ENCODE measurements at regions not wholly inside any gene's neighbourhood (a gene's known extent, or its start where the extent isn't known, plus 50 kb on each side); places are given as distances from the start of the nearest gene placed in this dataset.
"Not testable (repeated sequence)": the region's sequence is repeated elsewhere in the genome, so short reads cannot be mapped to it uniquely, and the experiment has no call there.

GRCh38 chr15:26191193-26191592 lies 328.1 kb upstream of the ATP10A start:
- BruUV-seq (replicated peaks): no TSS peak
- no peak for TF ChIP-seq CTCF (IDR thresholded peaks at IDR 0.05; ENCODE audit: unreplicated experiment)
- Mint-ChIP-seq H3K36me3 (ENCODE audit: insufficient read depth, unreplicated experiment) (no peaks in the 10 kb centered on the region), H3K4me3 (ENCODE audit: low read depth, unreplicated experiment) (no peak overlapping the region), H3K9me3 (ENCODE audit: low read depth, unreplicated experiment) (no peaks in the 10 kb centered on the region), H3K4me1 (ENCODE audit: low read depth, unreplicated experiment) (no peaks in the 10 kb centered on the region), H3K27ac (ENCODE audit: unreplicated experiment) (no peak overlapping the region), H3K27me3 (ENCODE audit: unreplicated experiment) (no peaks in the 10 kb centered on the region)
- CTCF ChIA-PET: no interaction called here
- DNase-seq: no peak
- intact Hi-C loops (cut with micrococcal nuclease; ENCODE audit: unreplicated experiment): no loop called here

- CTCF ChIA-PET; H3K9me3 Mint-ChIP-seq (ENCODE audit: low read depth, unreplicated experiment); H3K36me3 Mint-ChIP-seq (ENCODE audit: insufficient read depth, unreplicated experiment); BruUV-seq (replicated peaks); DNase-seq; intact Hi-C loops (cut with micrococcal nuclease; ENCODE audit: unreplicated experiment); H3K4me3 Mint-ChIP-seq (ENCODE audit: low read depth, unreplicated experiment); H3K27ac Mint-ChIP-seq (ENCODE audit: unreplicated experiment); H3K27me3 Mint-ChIP-seq (ENCODE audit: unreplicated experiment); H3K4me1 Mint-ChIP-seq (ENCODE audit: low read depth, unreplicated experiment): not testable (repeated sequence)
These were observed 323.0 kb upstream of the ATP10A start for GRCh38 chr15:26186138-26186537.

GRCh38 chr15:26182441-26182840 lies 319.3 kb upstream of the ATP10A start:
- no peaks in the 10 kb centered on the region for H3K9me3 Mint-ChIP-seq (ENCODE audit: low read depth, unreplicated experiment)
- BruUV-seq (replicated peaks): no TSS peak

GRCh38 chr15:26179906-26180305 lies 316.8 kb upstream of the ATP10A start:
- Mint-ChIP-seq H3K36me3 (ENCODE audit: insufficient read depth, unreplicated experiment) (no peaks in the 10 kb centered on the region), H3K4me3 (ENCODE audit: low read depth, unreplicated experiment) (no peak overlapping the region), H3K27ac (ENCODE audit: unreplicated experiment) (no peak overlapping the region), H3K4me1 (ENCODE audit: low read depth, unreplicated experiment) (no peaks in the 10 kb centered on the region), H3K9me3 (ENCODE audit: low read depth, unreplicated experiment) (no peaks in the 10 kb centered on the region), H3K27me3 (ENCODE audit: unreplicated experiment) (no peaks in the 10 kb centered on the region)
- CTCF ChIA-PET: no interaction called here
- no TSS peak for BruUV-seq (replicated peaks)
- no peak for DNase-seq
- intact Hi-C loops (cut with micrococcal nuclease; ENCODE audit: unreplicated experiment): no loop called here
- TF ChIP-seq CTCF (IDR thresholded peaks at IDR 0.05; ENCODE audit: unreplicated experiment): no peak

More at GRCh38 chr15:26182441-26182840, 319.3 kb upstream of the ATP10A start:
- CTCF ChIA-PET: no interaction called here
- Mint-ChIP-seq H3K4me1 (ENCODE audit: low read depth, unreplicated experiment) (no peaks in the 10 kb centered on the region), H3K27me3 (ENCODE audit: unreplicated experiment) (no peaks in the 10 kb centered on the region), H3K4me3 (ENCODE audit: low read depth, unreplicated experiment) (no peak overlapping the region), H3K36me3 (ENCODE audit: insufficient read depth, unreplicated experiment) (no peaks in the 10 kb centered on the region), H3K27ac (ENCODE audit: unreplicated experiment) (no peak overlapping the region)
- intact Hi-C loops (cut with micrococcal nuclease; ENCODE audit: unreplicated experiment): no loop called here
- no peak for TF ChIP-seq CTCF (IDR thresholded peaks at IDR 0.05; ENCODE audit: unreplicated experiment)
- DNase-seq: no peak

GRCh38 chr15:26178640-26179220 lies 315.6 kb upstream of the ATP10A start:
- DNase-seq: no peak
- no peak overlapping the region for H3K27ac Mint-ChIP-seq (ENCODE audit: unreplicated experiment)
- H3K36me3 Mint-ChIP-seq (ENCODE audit: insufficient read depth, unreplicated experiment): no peaks in the 10 kb centered on the region
- no TSS peak for BruUV-seq (replicated peaks)
- no peak overlapping the region for H3K4me3 Mint-ChIP-seq (ENCODE audit: low read depth, unreplicated experiment)
- H3K27me3 Mint-ChIP-seq (ENCODE audit: unreplicated experiment): no peaks in the 10 kb centered on the region
- H3K4me1 Mint-ChIP-seq (ENCODE audit: low read depth, unreplicated experiment): no peaks in the 10 kb centered on the region
- intact Hi-C loops (cut with micrococcal nuclease; ENCODE audit: unreplicated experiment): no loop called here
- H3K9me3 Mint-ChIP-seq (ENCODE audit: low read depth, unreplicated experiment): no peaks in the 10 kb centered on the region
- CTCF ChIA-PET: no interaction called here
- no peak for TF ChIP-seq CTCF (IDR thresholded peaks at IDR 0.05; ENCODE audit: unreplicated experiment)

Data from Calu3 (cell line).